Transverse colon (tissue), 4 donors: ENCODE measurements at regions not wholly inside any gene's neighbourhood (a gene's known extent, or its start where the extent isn't known, plus 50 kb on each side); places are given as distances from the start of the nearest gene placed in this dataset.

Source experiments
- DNase-seq: peaks from one replicate; pipeline ENCODE4 v3.0.0-alpha.2; 2019
- H3K27ac ChIP-seq, 4 donors: fragments of 200-600 bp; sonication (generic); 2 replicates each; pipeline ENCODE4 v1.5.1; 2016 to 2018; ENCODE audit warnings: inconsistent platforms in 4 of 4
- H3K27me3 ChIP-seq: fragments of 200-600 bp; sonication (generic); 2 replicates; pipeline ENCODE4 v1.5.1; 2017; ENCODE audit warnings: inconsistent platforms
- H3K36me3 ChIP-seq, 4 donors: fragments of 200-600 bp; sonication (generic); 2 replicates each; pipeline ENCODE4 v1.5.1; 2017 to 2019; ENCODE audit warnings: inconsistent platforms in 4 of 4
- H3K4me1 ChIP-seq, 4 donors: fragments of 200-600 bp; sonication (generic); 2 replicates each; pipeline ENCODE4 v1.5.1; 2017 to 2020; ENCODE audit warnings: inconsistent platforms in 4 of 4
- H3K4me3 ChIP-seq, 4 donors: fragments of 200-600 bp; sonication (generic); 1 replicate in 1 of 4; 2 replicates in 3 of 4; pipeline versions ENCODE4 v1.5.1 to v1.6.1; 2017 to 2019; ENCODE audit warnings: inconsistent platforms in 4 of 4
- H3K9me3 ChIP-seq, 2 donors: fragments of 200-600 bp; sonication (generic); 2 replicates each; pipeline ENCODE4 v1.5.1; 2017 to 2019; ENCODE audit warnings: inconsistent platforms in 2 of 2
- EP300 ChIP-seq: sonication (generic); formaldehyde crosslinking; IDR thresholded peaks from one replicate; pipeline ENCODE4 v1.6.1; 2017; ENCODE audit warnings: antibody characterized with exemption, low read depth
- POLR2A ChIP-seq: fragments of 450-650 bp; IDR thresholded peaks from one replicate; pipeline ENCODE4 v1.6.1; 2016; ENCODE audit warnings: antibody characterized with exemption, mild to moderate bottlenecking, moderate library complexity
- POLR2AphosphoS5 ChIP-seq, 3 donors: sonication (generic); formaldehyde crosslinking; IDR thresholded peaks; one replicate each; pipeline ENCODE4 v1.6.1; 2016; ENCODE audit warnings: antibody characterized with exemption in 3 of 3
- WGBS, 2 donors: methylation state at CpG; one replicate each; pipeline ENCODE4 v1.1.5; 2018; ENCODE audit warnings: low coverage in 1 of 2; 5-methylcytosine and 5-hydroxymethylcytosine counted together
- in situ Hi-C, 4 donors: fragments of 200-750 bp; cut with MboI; loops; one replicate each; pipeline versions ENCODE4 v1.15.0 to v1.15.1; 2017; ENCODE audit warnings: low sequenced_read_pairs in 3 of 4, low pct_ligation_motif_present in 1 of 4, low pct_unique_long_range_greater_than_20kb in 1 of 4
- intact Hi-C: fragments of 100-400 bp; cut with DNase I; formaldehyde crosslinking; loops from one replicate; pipeline ENCODE4 v1.15.1; 2023; ENCODE audit warnings: low total_unique reads
- TF ChIP-seq, protein P1 (sequence below), 5 experiments: fragments of 200-600 bp in 3 of 5; fragments of 450-650 bp in 2 of 5; sonication (generic) in 3 of 5; IDR thresholded peaks; 1 replicate in 2 of 5; 2 replicates in 3 of 5; pipeline ENCODE4 v1.5.1; 2016 to 2017; ENCODE audit warnings: antibody characterized with exemption in 5 of 5, inconsistent platforms in 3 of 5, mild to moderate bottlenecking in 2 of 5, moderate library complexity in 1 of 5

DNA sequence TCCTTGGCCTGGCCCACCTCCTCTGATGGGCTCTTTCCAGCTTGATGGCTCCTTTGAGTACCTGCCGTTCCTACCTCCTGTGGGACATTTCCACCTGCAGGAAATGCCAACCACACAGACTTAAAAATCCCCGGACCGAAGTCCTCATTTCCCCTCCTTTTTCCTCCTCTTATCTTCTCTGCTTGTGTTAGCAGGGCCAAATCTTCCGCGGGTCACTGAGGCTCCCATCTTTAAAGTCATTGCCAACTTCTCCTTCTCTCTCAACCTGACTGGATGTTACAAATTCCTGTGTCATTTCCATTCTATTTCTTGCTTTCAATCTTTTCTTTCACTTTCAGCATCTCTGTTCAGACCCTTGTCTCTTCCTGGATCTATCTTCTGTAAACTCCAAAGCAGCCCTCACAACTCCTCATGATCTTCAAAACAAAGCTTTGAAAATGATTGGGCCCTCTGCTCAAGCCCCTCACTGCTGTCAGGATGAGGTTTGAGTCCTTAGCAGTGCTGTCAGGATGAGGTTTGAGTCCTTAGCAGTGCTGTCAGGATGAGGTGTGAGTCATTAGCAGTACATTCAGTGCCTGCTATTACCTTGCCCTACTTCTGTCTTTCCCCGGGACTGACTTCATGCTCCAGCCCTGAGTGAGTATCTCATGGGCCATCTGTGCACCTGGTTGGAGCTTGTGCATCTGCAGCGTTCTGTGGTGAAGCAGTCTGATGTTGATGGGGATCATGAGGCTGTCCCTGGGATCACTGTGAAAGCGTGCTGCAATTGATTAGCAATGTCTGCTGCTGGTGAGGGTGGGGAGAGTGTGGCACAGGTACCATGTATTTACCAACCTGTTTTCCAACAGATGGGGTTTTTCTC, 100.1 kb downstream of the IRF8 start:
- Histone ChIP-seq H3K9me3 (no peaks in the 10 kb centered on the region), H3K27me3 (no peaks in the 10 kb centered on the region), H3K36me3 (no peaks in the 10 kb centered on the region), H3K4me1 (peaks cover 0 to 6% (median 0%) of the 10 kb centered on the region in 4 donors), H3K27ac (no peak overlapping the region), H3K4me3 (no peak overlapping the region)
- in situ Hi-C loops (no loop called here), intact Hi-C loops (no loop called here)
- DNase-seq: no peak
- TF ChIP-seq POLR2A (no peak), POLR2AphosphoS5 (IDR thresholded peaks at IDR 0.05) (no peak), EP300 (no peak)
- TF ChIP-seq, protein P1, sequence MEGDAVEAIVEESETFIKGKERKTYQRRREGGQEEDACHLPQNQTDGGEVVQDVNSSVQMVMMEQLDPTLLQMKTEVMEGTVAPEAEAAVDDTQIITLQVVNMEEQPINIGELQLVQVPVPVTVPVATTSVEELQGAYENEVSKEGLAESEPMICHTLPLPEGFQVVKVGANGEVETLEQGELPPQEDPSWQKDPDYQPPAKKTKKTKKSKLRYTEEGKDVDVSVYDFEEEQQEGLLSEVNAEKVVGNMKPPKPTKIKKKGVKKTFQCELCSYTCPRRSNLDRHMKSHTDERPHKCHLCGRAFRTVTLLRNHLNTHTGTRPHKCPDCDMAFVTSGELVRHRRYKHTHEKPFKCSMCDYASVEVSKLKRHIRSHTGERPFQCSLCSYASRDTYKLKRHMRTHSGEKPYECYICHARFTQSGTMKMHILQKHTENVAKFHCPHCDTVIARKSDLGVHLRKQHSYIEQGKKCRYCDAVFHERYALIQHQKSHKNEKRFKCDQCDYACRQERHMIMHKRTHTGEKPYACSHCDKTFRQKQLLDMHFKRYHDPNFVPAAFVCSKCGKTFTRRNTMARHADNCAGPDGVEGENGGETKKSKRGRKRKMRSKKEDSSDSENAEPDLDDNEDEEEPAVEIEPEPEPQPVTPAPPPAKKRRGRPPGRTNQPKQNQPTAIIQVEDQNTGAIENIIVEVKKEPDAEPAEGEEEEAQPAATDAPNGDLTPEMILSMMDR (IDR thresholded peaks at IDR 0.05): no peak
- 48 to 56% methylated on average over 3 to 8 of the region's 8 CpGs for WGBS, 2 donors

- intact Hi-C loops: no loop called here
- 96% methylated on average over 4 of the region's 4 CpGs; no CpG with 5 or more reads in 1 of the 2 donors for WGBS, 2 donors
- DNase-seq: no peak
- H3K4me3 ChIP-seq: no peak overlapping the region
- in situ Hi-C loops: loop anchor here in 1 of 4 donors (25.0 kb wide), 1 partner anchor 737 kb away; no protein-coding TSS in a partner anchor
- no peaks in the 10 kb centered on the region for H3K9me3 ChIP-seq
- H3K27me3 ChIP-seq: no peaks in the 10 kb centered on the region
- H3K36me3 ChIP-seq: no peaks in the 10 kb centered on the region
- TF ChIP-seq POLR2AphosphoS5 (IDR thresholded peaks at IDR 0.05) (no peak), EP300 (no peak), POLR2A (no peak)
- TF ChIP-seq, protein P1 (IDR thresholded peaks at IDR 0.05): no peak
- peaks cover 0 to 6% (median 0%) of the 10 kb centered on the region in 4 donors for H3K4me1 ChIP-seq
- no peak overlapping the region for H3K27ac ChIP-seq
Measured at GRCh38 chr16:85999778-86000177, 100.8 kb downstream of the IRF8 start.

DNA sequence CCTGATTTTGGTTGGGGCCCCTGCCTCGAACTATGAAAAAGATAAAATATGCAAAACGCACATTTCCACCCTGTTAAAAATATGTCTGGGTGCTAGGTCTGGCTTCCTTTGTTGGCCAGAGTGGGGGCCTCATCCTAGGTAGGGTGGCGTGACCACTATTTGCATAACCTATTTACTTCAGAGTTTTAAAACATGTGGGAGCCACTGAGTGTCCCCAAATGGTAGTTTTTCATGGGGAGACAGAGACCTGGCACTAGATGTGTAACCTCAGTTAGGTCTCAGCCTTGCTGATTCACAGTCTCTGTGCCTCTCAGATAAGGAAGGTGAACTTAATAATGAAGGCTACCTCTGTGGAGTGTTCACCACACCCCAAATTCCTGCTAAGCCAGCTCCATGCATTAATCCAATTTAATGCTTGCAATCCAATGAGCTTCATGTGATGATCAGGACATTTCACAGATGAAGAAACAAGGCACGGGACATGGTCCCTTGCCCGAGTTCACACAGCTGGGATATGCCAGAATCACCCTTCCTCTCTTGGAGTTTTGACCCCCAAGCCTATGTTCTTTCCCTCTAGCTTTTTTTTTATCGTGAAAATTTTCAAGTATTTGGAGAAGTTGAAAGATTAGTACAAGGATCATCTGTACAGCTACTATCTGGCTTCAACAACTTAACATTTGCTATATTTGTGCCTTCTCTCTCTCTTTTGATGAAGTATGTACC, 103.4 kb downstream of the IRF8 start:
- Histone ChIP-seq H3K9me3 (no peaks in the 10 kb centered on the region), H3K27me3 (no peaks in the 10 kb centered on the region), H3K27ac (no peak overlapping the region), H3K4me3 (no peak overlapping the region), H3K4me1 (no peaks in the 10 kb centered on the region), H3K36me3 (no peaks in the 10 kb centered on the region)
- no peak for TF ChIP-seq POLR2A
- intact Hi-C loops (no loop called here), in situ Hi-C loops (loop anchor here in 1 of 4 donors (25.0 kb wide), 1 partner anchor 740 kb away; no protein-coding TSS in a partner anchor)
- DNase-seq: no peak
- 87 to 88% methylated on average over 5 to 6 of the region's 6 CpGs for WGBS, 2 donors

DNA sequence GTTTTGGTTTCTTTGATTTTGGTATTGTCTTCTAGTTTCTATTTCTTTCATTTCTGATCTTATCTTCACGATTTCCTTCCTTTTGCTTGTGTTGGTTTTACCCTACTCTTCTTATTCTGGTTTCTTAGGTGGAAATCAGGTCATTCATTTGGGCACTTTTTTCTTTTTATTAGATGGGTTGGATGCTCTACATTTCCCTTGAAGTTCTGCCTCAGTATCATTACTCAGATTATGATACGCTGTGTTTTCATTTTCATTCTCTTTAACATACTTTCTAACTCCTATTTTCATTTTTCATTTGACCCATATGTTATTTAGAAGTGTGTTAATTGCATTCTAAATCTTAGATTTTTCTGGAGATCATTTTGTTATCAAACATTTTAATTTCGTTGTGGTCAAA, 108.6 kb downstream of the IRF8 start:
- no peaks in the 10 kb centered on the region for H3K27me3 ChIP-seq
- TF ChIP-seq, protein P1 (IDR thresholded peaks at IDR 0.05): no peak
- TF ChIP-seq EP300: no peak
- no peak for TF ChIP-seq POLR2A
- no peak for TF ChIP-seq POLR2AphosphoS5 (IDR thresholded peaks at IDR 0.05)
- no peaks in the 10 kb centered on the region for H3K4me1 ChIP-seq
- no peak overlapping the region for H3K27ac ChIP-seq
- no peak overlapping the region for H3K4me3 ChIP-seq
- intact Hi-C loops (no loop called here), in situ Hi-C loops (loop anchor here in 1 of 4 donors (25.0 kb wide), 1 partner anchor 745 kb away; no protein-coding TSS in a partner anchor)
- WGBS, 2 donors: 74 to 82% methylated on average over 2 to 3 of the region's 3 CpGs
- no peaks in the 10 kb centered on the region for H3K36me3 ChIP-seq
- no peak for DNase-seq
- H3K9me3 ChIP-seq: no peaks in the 10 kb centered on the region
